ENCODE measurements at regions not wholly inside any gene's neighbourhood (a gene's known extent, or its start where the extent isn't known, plus 50 kb on each side); places are given as distances from the start of the nearest gene placed in this dataset.

- Histone ChIP-seq H3K9me3 (no peaks in the 10 kb centered on the region), H3K4me1 (ENCODE audit: control insufficient read depth in 1 of 2, low read depth in 2 of 2) (peaks cover 26 to 35% of the 10 kb centered on the region in 2 donors), H3K27me3 (replicated peaks; ENCODE audit: insufficient read depth) (no peaks in the 10 kb centered on the region), H3K4me3 (no peak overlapping the region), H3K36me3 (no peaks in the 10 kb centered on the region), H3K27ac (no peak overlapping the region)
- TF ChIP-seq CTCF (IDR thresholded peaks at IDR 0.05): no peak
- ATAC-seq (ENCODE audit: insufficient number of reproducible peaks, low FRiP score, low read depth) (no peak), DNase-seq (ENCODE audit: low spot score) (no peak)
Measured at GRCh38 chr14:71593966-71594365, 338.3 kb upstream of the RGS6 start.

GRCh38 chr14:71594821-71595220 lies 337.4 kb upstream of the RGS6 start:
- Histone ChIP-seq H3K27me3 (replicated peaks; ENCODE audit: insufficient read depth) (no peaks in the 10 kb centered on the region), H3K4me1 (ENCODE audit: control insufficient read depth in 1 of 2, low read depth in 2 of 2) (peaks cover 20 to 35% of the 10 kb centered on the region in 2 donors), H3K9me3 (no peaks in the 10 kb centered on the region), H3K27ac (no peak overlapping the region), H3K36me3 (no peaks in the 10 kb centered on the region), H3K4me3 (no peak overlapping the region)
- TF ChIP-seq CTCF (IDR thresholded peaks at IDR 0.05): no peak
- DNase-seq (ENCODE audit: low spot score) (no peak), ATAC-seq (ENCODE audit: insufficient number of reproducible peaks, low FRiP score, low read depth) (no peak)

DNA sequence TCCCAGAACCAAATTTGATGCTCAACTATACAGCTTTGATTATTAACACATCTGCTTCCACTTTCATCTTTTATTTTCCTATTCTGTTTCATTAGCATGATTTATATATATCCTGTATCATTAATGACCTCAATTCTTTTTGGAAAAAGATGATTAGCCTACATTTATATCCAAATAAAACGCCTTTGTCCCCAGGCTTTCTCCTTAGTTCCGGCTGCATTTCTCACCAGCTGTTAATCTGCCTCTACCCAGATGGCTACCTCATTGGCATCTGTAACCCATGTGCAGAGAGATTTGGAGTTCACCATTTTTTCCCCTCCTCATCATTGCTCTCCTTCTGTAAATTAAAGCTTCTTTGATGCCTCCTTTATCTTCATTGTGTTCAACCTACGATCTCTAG lies 336.8 kb upstream of the RGS6 start:
- H3K4me3 ChIP-seq: no peak overlapping the region
- no peaks in the 10 kb centered on the region for H3K9me3 ChIP-seq
- no peaks in the 10 kb centered on the region for H3K27me3 ChIP-seq (replicated peaks; ENCODE audit: insufficient read depth)
- H3K36me3 ChIP-seq: no peaks in the 10 kb centered on the region
- no peak overlapping the region for H3K27ac ChIP-seq
- H3K4me1 ChIP-seq (ENCODE audit: control insufficient read depth in 1 of 2, low read depth in 2 of 2): peaks cover 20 to 35% of the 10 kb centered on the region in 2 donors
- ATAC-seq (ENCODE audit: insufficient number of reproducible peaks, low FRiP score, low read depth): no peak
- no peak for DNase-seq (ENCODE audit: low spot score)
- no peak for TF ChIP-seq CTCF (IDR thresholded peaks at IDR 0.05)

GRCh38 chr14:71597287-71597920 lies 334.8 kb upstream of the RGS6 start:
- Histone ChIP-seq H3K27ac (no peak overlapping the region), H3K9me3 (no peaks in the 10 kb centered on the region), H3K36me3 (no peaks in the 10 kb centered on the region), H3K4me3 (no peak overlapping the region), H3K27me3 (replicated peaks; ENCODE audit: insufficient read depth) (no peaks in the 10 kb centered on the region), H3K4me1 (ENCODE audit: control insufficient read depth in 1 of 2, low read depth in 2 of 2) (peaks cover 14 to 29% of the 10 kb centered on the region in 2 donors)
- TF ChIP-seq CTCF (IDR thresholded peaks at IDR 0.05): no peak
- DNase-seq (ENCODE audit: low spot score) (no peak), ATAC-seq (ENCODE audit: insufficient number of reproducible peaks, low FRiP score, low read depth) (no peak)

- no peak for ATAC-seq (ENCODE audit: insufficient number of reproducible peaks, low FRiP score, low read depth)
- H3K4me3 ChIP-seq: no peak overlapping the region
Measured at GRCh38 chr14:71597955-71598660, 334.1 kb upstream of the RGS6 start.

More at GRCh38 chr14:71597955-71598660, 334.1 kb upstream of the RGS6 start:
- H3K27ac ChIP-seq: no peak overlapping the region
- no peaks in the 10 kb centered on the region for H3K36me3 ChIP-seq
- H3K4me1 ChIP-seq (ENCODE audit: control insufficient read depth in 1 of 2, low read depth in 2 of 2): peaks cover 8 to 24% of the 10 kb centered on the region in 2 donors
- no peaks in the 10 kb centered on the region for H3K27me3 ChIP-seq (replicated peaks; ENCODE audit: insufficient read depth)
- DNase-seq (ENCODE audit: low spot score): no peak
- no peak for TF ChIP-seq CTCF (IDR thresholded peaks at IDR 0.05)
- no peaks in the 10 kb centered on the region for H3K9me3 ChIP-seq
